A673 (cell line): ENCODE measurements at regions not wholly inside any gene's neighbourhood (a gene's known extent, or its start where the extent isn't known, plus 50 kb on each side); places are given as distances from the start of the nearest gene placed in this dataset.

Experiments used
- BruUV-seq: library from RNA; stranded (reverse); fragments of 400-500 nt; replicated peaks from 2 replicates; lab custom pipeline; 2021; lab: Mats Ljungman, UMichigan
- CTCF ChIA-PET: fragments of 300-600 bp; sonication (Branson Sonifier 250); formaldehyde crosslinking; loops from one replicate; lab custom pipeline; 2022; ENCODE audit warnings: antibody characterized with exemption; lab: Charles Lee
- POLR2A ChIA-PET: fragments of 300-600 bp; sonication (Branson Sonifier 250); formaldehyde crosslinking; loops from one replicate; lab custom pipeline; 2022; ENCODE audit warnings: antibody characterized with exemption; ENCODE audit not compliant: low non-redundant PET; lab: Charles Lee
- DNase-seq: peaks from one replicate; pipeline ENCODE4 v3.0.0-alpha.2; 2015; ENCODE audit warnings: low spot score
- H3K27ac ChIP-seq: fragments of 200-600 bp; sonication (generic); 2 replicates; pipeline ENCODE4 v1.5.1; 2016; ENCODE audit warnings: mixed run types, low read depth, mild to moderate bottlenecking, mixed read lengths, antibody characterized with exemption, low read length; ENCODE audit not compliant: poor library complexity, severe bottlenecking
- H3K27me3 ChIP-seq: fragments of 200-600 bp; sonication (generic); replicated peaks from 2 replicates; pipeline ENCODE4 v1.6.1; 2017; ENCODE audit warnings: mixed run types, low read depth, mild to moderate bottlenecking, mixed read lengths, antibody characterized with exemption, low read length; ENCODE audit not compliant: insufficient read depth, poor library complexity
- H3K36me3 ChIP-seq: fragments of 200-600 bp; sonication (generic); 2 replicates; pipeline ENCODE4 v1.6.1; 2016; ENCODE audit warnings: mixed run types, mild to moderate bottlenecking, mixed read lengths, antibody characterized with exemption, low read length; ENCODE audit not compliant: insufficient read depth, poor library complexity, severe bottlenecking
- H3K4me1 ChIP-seq: fragments of 200-600 bp; sonication (generic); 2 replicates; pipeline ENCODE4 v1.6.1; 2017; ENCODE audit warnings: mixed run types, mild to moderate bottlenecking, mixed read lengths, antibody characterized with exemption, low read length; ENCODE audit not compliant: insufficient read depth, poor library complexity, severe bottlenecking
- H3K4me3 ChIP-seq: fragments of 200-600 bp; sonication (generic); 2 replicates; pipeline ENCODE4 v1.5.1; 2016; ENCODE audit warnings: low read depth, mixed run types, mild to moderate bottlenecking, mixed read lengths, low read length; ENCODE audit not compliant: poor library complexity, severe bottlenecking
- H3K9me3 ChIP-seq: fragments of 200-600 bp; sonication (generic); 2 replicates; pipeline ENCODE4 v1.6.1; 2016; ENCODE audit warnings: mixed run types, low read depth, mild to moderate bottlenecking, mixed read lengths, antibody characterized with exemption, low read length; ENCODE audit not compliant: poor library complexity, severe bottlenecking
- EZH2 ChIP-seq: fragments of 200-600 bp; sonication (generic); IDR thresholded peaks from 2 replicates; pipeline ENCODE4 v1.6.1; 2017; ENCODE audit warnings: borderline replicate concordance, low read depth, mild to moderate bottlenecking, mixed read lengths, antibody characterized with exemption, low read length; ENCODE audit not compliant: poor library complexity, severe bottlenecking
- intact Hi-C: fragments of 100-400 bp; cut with micrococcal nuclease; formaldehyde crosslinking; loops from one replicate; pipeline ENCODE4 v1.10.0; 2022; ENCODE audit not compliant: unreplicated experiment
- TF ChIP-seq, protein P1 (sequence below): fragments of 300-800, 200-600 bp; sonication (generic); conservative IDR thresholded peaks from 2 replicates; pipeline ENCODE4 v1.5.1; 2017; ENCODE audit warnings: low read depth, mild to moderate bottlenecking, antibody characterized with exemption, low read length, moderate library complexity, mixed read lengths

DNA sequence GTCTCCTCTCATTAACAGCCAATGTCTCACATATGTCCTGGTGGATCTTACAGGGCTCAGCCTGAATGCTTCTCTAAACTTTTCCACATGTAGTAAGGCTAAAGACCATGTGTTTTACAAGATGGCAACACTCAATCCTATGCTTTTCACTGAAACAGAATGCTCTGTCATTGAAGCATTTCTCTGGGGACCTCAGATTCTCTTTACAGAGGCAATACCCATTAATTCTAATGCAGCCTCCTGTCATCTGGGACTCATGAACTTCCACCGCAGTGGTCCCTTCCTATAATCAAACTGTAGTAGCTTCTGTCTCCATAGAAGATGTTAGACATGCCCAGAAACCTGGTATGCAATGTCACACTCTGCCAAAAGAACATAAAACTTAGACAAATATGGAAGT, 926.6 kb upstream of the RBFOX1 start:
- ChIA-PET POLR2A (no interaction called here), CTCF (no interaction called here)
- no peak for TF ChIP-seq EZH2
- Histone ChIP-seq H3K4me3 (no peak overlapping the region), H3K4me1 (no peaks in the 10 kb centered on the region), H3K27ac (no peak overlapping the region), H3K27me3 (no peaks in the 10 kb centered on the region), H3K9me3 (peaks cover 3% of the 10 kb centered on the region), H3K36me3 (no peaks in the 10 kb centered on the region)
- BruUV-seq = no TSS peak
- intact Hi-C loops = no loop called here
- peak; percentile 26 for DNase-seq

DNA sequence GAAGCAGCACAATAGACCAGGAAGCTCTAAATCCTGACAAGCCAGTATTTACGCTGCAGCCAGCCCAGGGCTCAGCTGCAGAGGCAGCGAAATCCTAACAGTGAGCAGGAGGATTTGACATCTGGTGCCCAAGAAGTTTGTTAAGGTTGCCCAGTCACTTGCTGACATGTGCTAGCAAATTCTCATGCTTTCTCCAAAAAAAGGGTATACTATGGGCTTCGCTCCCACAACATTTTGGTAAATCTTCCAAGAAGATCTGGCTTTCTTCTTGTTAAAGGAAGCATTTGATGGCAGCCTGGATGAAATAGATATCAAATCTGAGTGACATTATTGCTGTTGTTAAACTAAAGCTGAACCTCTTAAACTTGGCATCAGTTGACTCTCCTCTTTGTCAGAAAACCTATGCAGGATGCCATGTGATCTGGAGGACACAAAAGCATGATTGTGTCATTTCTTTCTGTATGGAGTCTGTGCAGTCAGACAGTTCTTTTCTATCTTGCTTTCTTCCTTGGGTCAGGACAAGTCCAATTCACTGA, 949.7 kb upstream of the RBFOX1 start:
- Histone ChIP-seq H3K4me3 (no peak overlapping the region), H3K36me3 (no peaks in the 10 kb centered on the region), H3K27me3 (no peaks in the 10 kb centered on the region), H3K9me3 (peaks cover 7% of the 10 kb centered on the region), H3K27ac (no peak overlapping the region), H3K4me1 (no peaks in the 10 kb centered on the region)
- ChIA-PET POLR2A (no interaction called here), CTCF (no interaction called here)
- TF ChIP-seq, protein P1, sequence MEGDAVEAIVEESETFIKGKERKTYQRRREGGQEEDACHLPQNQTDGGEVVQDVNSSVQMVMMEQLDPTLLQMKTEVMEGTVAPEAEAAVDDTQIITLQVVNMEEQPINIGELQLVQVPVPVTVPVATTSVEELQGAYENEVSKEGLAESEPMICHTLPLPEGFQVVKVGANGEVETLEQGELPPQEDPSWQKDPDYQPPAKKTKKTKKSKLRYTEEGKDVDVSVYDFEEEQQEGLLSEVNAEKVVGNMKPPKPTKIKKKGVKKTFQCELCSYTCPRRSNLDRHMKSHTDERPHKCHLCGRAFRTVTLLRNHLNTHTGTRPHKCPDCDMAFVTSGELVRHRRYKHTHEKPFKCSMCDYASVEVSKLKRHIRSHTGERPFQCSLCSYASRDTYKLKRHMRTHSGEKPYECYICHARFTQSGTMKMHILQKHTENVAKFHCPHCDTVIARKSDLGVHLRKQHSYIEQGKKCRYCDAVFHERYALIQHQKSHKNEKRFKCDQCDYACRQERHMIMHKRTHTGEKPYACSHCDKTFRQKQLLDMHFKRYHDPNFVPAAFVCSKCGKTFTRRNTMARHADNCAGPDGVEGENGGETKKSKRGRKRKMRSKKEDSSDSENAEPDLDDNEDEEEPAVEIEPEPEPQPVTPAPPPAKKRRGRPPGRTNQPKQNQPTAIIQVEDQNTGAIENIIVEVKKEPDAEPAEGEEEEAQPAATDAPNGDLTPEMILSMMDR = no peak
- no peak for TF ChIP-seq EZH2
- intact Hi-C loops = no loop called here
- BruUV-seq = no TSS peak
- DNase-seq = no peak

DNA sequence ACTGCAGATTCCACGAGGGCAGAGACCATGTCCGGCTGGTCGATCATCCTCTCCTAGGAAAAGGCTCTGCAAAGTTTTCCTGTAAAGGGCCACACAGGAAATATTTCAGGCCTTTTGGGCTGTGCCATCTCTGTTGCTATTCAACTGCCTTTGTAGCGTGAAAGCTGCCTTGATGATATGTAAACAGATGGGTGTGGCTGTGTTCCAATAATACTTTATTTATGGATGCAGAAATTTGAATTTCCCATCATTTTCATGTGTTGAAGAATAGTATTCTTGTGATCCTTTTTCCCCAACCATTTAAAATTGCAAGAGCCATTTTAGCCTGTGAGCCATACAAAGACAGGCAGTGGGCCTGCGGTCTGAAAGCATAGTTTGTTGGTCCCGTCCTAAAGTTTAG, 950.7 kb upstream of the RBFOX1 start:
- Histone ChIP-seq H3K4me1 (no peaks in the 10 kb centered on the region), H3K9me3 (peaks cover 7% of the 10 kb centered on the region), H3K4me3 (no peak overlapping the region), H3K27ac (no peak overlapping the region), H3K27me3 (no peaks in the 10 kb centered on the region), H3K36me3 (no peaks in the 10 kb centered on the region)
- TF ChIP-seq, protein P1 = no peak
- no peak for TF ChIP-seq EZH2
- no TSS peak for BruUV-seq
- intact Hi-C loops = no loop called here
- DNase-seq = no peak
- ChIA-PET CTCF (no interaction called here), POLR2A (no interaction called here)

DNA sequence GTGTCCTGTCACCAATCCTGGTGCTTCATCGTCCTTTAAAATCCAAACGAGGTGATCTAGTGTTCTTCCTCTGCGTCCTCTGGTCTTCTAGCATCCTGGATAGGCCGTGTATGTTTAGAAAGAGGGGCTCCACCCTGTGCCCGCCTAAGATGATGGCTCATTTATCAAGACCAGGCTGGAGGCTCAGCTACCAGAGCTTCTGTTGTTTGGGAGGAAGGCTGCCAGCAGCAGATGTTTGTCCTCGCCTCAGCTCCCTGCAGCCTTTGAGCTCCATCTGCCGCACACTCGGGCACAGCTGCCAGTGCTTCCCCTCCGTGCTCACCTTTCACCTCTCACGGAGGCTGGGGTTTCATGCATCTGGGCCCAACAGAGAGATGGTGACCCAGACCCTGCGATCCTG, 954.7 kb upstream of the RBFOX1 start:
- CTCF ChIA-PET = no interaction called here

More for the DNA sequence above, 954.7 kb upstream of the RBFOX1 start:
- no peaks in the 10 kb centered on the region for H3K4me1 ChIP-seq
- POLR2A ChIA-PET = no interaction called here
- TF ChIP-seq, protein P1 = no peak
- TF ChIP-seq EZH2 = no peak
- BruUV-seq = no TSS peak
- intact Hi-C loops = no loop called here
- DNase-seq = no peak
- H3K36me3 ChIP-seq = no peaks in the 10 kb centered on the region
- no peaks in the 10 kb centered on the region for H3K27me3 ChIP-seq
- no peak overlapping the region for H3K4me3 ChIP-seq
- H3K27ac ChIP-seq = no peak overlapping the region
- H3K9me3 ChIP-seq = peaks cover 7% of the 10 kb centered on the region
